Pancreas (tissue), 10 donors: ENCODE measurements at regions not wholly inside any gene's neighbourhood (a gene's known extent, or its start where the extent isn't known, plus 50 kb on each side); places are given as distances from the start of the nearest gene placed in this dataset.

Experiments used
- ATAC-seq, 4 donors: fragments of 200-7000 bp; cut with Tn5 transposase; one replicate each; pipeline versions ENCODE4 v1.8.0 to v1.9.1; 2020; ENCODE audit warnings: mild to moderate bottlenecking in 4 of 4, moderate library complexity in 4 of 4
- DNase-seq, 6 donors: peaks; one replicate each; pipeline ENCODE4 v3.0.0-alpha.2; 2020
- FAIRE-seq: peaks from 2 replicates; lab custom pipeline; 2012; peaks lifted over from hg19 to GRCh38; lab: Jason Lieb, UNC
- H3K27ac ChIP-seq, 4 donors: fragments of 200-600 bp; sonication (generic); 1 replicate in 3 of 4; 2 replicates in 1 of 4; pipeline versions ENCODE4 v1.5.0 to v1.8.0; 2020
- H3K27me3 ChIP-seq, 4 donors: fragments of 200-600 bp; one replicate each; pipeline ENCODE4 v1.8.0; 2021
- H3K36me3 ChIP-seq, 3 donors: fragments of 200-600 bp; sonication (generic) in 1 of 3; one replicate each; pipeline versions ENCODE4 v1.5.0 to v1.8.0; 2020 to 2021
- H3K4me1 ChIP-seq, 3 donors: fragments of 200-600 bp; one replicate each; pipeline ENCODE4 v1.8.0; 2021
- H3K4me3 ChIP-seq, 4 donors: fragments of 200-600 bp; sonication (generic) in 2 of 4; one replicate each; pipeline versions ENCODE4 v1.5.0 to v1.8.0; 2020 to 2021
- H3K9me3 ChIP-seq, 4 donors: fragments of 200-600 bp; one replicate each; pipeline ENCODE4 v1.8.0; 2021
- CTCF ChIP-seq, 4 donors: fragments of 200-600 bp; sonication (generic) in 3 of 4; IDR thresholded peaks; one replicate each; pipeline versions ENCODE4 v1.5.0 to v1.8.0; 2021; ENCODE audit warnings: antibody characterized with exemption in 4 of 4
- WGBS, 2 donors: extraction: QIAGEN DNeasy Blood & Tissue Kit; methylation state at CpG; one replicate each; pipeline ENCODE4 v1.1.7; 2013; 5-methylcytosine and 5-hydroxymethylcytosine counted together
- intact Hi-C, 3 donors: fragments of 100-400 bp; cut with DNase I; formaldehyde crosslinking; loops; one replicate each; pipeline versions ENCODE4 v1.11.1 to v1.14.2; 2022
- donor health status: healthy with polysubstance abuse.
- donor health status: DM: no; HTN: no; CAD: no; lungs with moderate emphysema.
- donor health status: DM: no; HTN: no; CAD: no.
- donor health status: control.
- donor health status: control.
- donor health status: Bipolar disorder and iron deficiency.
- donor health status: DM: yes; HTN: yes; CAD: no.
- donor health status: DM: no; HTN: no; CAD: no.
- donor health status: DM: no; HTN: no; CAD: no.
- donor health status: DM: yes; HTN: yes; CAD: no.

GRCh38 chr12:89832336-89832735, 123.7 kb upstream of the ATP2B1 start:
- H3K4me3 ChIP-seq, result no peak overlapping the region
- no peaks in the 10 kb centered on the region for H3K4me1 ChIP-seq
- no peaks in the 10 kb centered on the region for H3K36me3 ChIP-seq
- WGBS, 2 donors, result 51 to 72% methylated on average over 2 of the region's 2 CpGs
- DNase-seq (no peak), ATAC-seq (no peak), FAIRE-seq (no peak)
- no peaks in the 10 kb centered on the region for H3K9me3 ChIP-seq
- intact Hi-C loops, result no loop called here
- no peak overlapping the region for H3K27ac ChIP-seq
- H3K27me3 ChIP-seq, result no peaks in the 10 kb centered on the region
- no peak for TF ChIP-seq CTCF (IDR thresholded peaks at IDR 0.05)

- FAIRE-seq, result no peak
These were observed 122.9 kb upstream of the ATP2B1 start for GRCh38 chr12:89831310-89832095.

GRCh38 chr12:89829434-89829975, 120.9 kb upstream of the ATP2B1 start:
- Histone ChIP-seq H3K9me3 (no peaks in the 10 kb centered on the region), H3K36me3 (no peaks in the 10 kb centered on the region), H3K27me3 (peaks cover 0 to 1% (median 0%) of the 10 kb centered on the region in 4 donors), H3K4me3 (no peak overlapping the region), H3K27ac (no peak overlapping the region), H3K4me1 (peaks cover 0 to 3% (median 0%) of the 10 kb centered on the region in 3 donors)
- 62 to 70% methylated on average over 2 of the region's 2 CpGs for WGBS, 2 donors
- intact Hi-C loops, result no loop called here
- no peak for ATAC-seq
- FAIRE-seq, result no peak
- TF ChIP-seq CTCF (IDR thresholded peaks at IDR 0.05), result no peak
- no peak for DNase-seq

More at GRCh38 chr12:89831310-89832095, 122.9 kb upstream of the ATP2B1 start:
- intact Hi-C loops, result no loop called here
- Histone ChIP-seq H3K4me1 (no peaks in the 10 kb centered on the region), H3K9me3 (no peaks in the 10 kb centered on the region), H3K27me3 (no peaks in the 10 kb centered on the region), H3K27ac (no peak overlapping the region), H3K4me3 (no peak overlapping the region), H3K36me3 (no peaks in the 10 kb centered on the region)
- DNase-seq (no peak), ATAC-seq (no peak)
- WGBS, 2 donors, result 62 to 67% methylated on average over 5 of the region's 5 CpGs
- TF ChIP-seq CTCF (IDR thresholded peaks at IDR 0.05), result no peak

- no peak for FAIRE-seq
- DNase-seq, result no peak
- intact Hi-C loops, result no loop called here
- TF ChIP-seq CTCF (IDR thresholded peaks at IDR 0.05), result no peak
- no peak for ATAC-seq
- Histone ChIP-seq H3K4me1 (peaks cover 0 to 3% (median 0%) of the 10 kb centered on the region in 3 donors), H3K9me3 (no peaks in the 10 kb centered on the region), H3K36me3 (no peaks in the 10 kb centered on the region), H3K4me3 (no peak overlapping the region), H3K27ac (no peak overlapping the region), H3K27me3 (peaks cover 0 to 5% (median 0%) of the 10 kb centered on the region in 4 donors)
- whole genome bisulfite sequencing, 2 donors, result 65 to 88% methylated on average over 2 of the region's 2 CpGs
These were observed 119.9 kb upstream of the ATP2B1 start for GRCh38 chr12:89828575-89828974.

- WGBS, 2 donors, result 38 to 41% methylated on average over 5 of the region's 5 CpGs
- no peak overlapping the region for H3K4me3 ChIP-seq
- H3K36me3 ChIP-seq, result no peaks in the 10 kb centered on the region
- H3K4me1 ChIP-seq, result peaks cover 0 to 3% (median 0%) of the 10 kb centered on the region in 3 donors
- H3K9me3 ChIP-seq, result no peaks in the 10 kb centered on the region
- DNase-seq, result no peak
- intact Hi-C loops, result no loop called here
- H3K27me3 ChIP-seq, result peaks cover 0 to 5% (median 0%) of the 10 kb centered on the region in 4 donors
- FAIRE-seq, result no peak
- TF ChIP-seq CTCF (IDR thresholded peaks at IDR 0.05), result no peak
- H3K27ac ChIP-seq, result no peak overlapping the region
- ATAC-seq, result no peak
These were observed 119.0 kb upstream of the ATP2B1 start for GRCh38 chr12:89827592-89827991.
